Mucosa of descending colon (tissue), 3 donors: ENCODE measurements at regions not wholly inside any gene's neighbourhood (a gene's known extent, or its start where the extent isn't known, plus 50 kb on each side); places are given as distances from the start of the nearest gene placed in this dataset.

Experiments used
- ATAC-seq: fragments of 200-7000 bp; cut with Tn5 transposase; one replicate; pipeline ENCODE4 v1.9.1; 2020; ENCODE audit warnings: mild to moderate bottlenecking, moderate library complexity
- DNase-seq, 3 donors: peaks; one replicate each; pipeline ENCODE4 v3.0.0-alpha.2; 2020
- H3K36me3 ChIP-seq: fragments of 200-600 bp; one replicate; pipeline ENCODE4 v1.8.0; 2021; ENCODE audit warnings: low read depth, mild to moderate bottlenecking
- H3K4me1 ChIP-seq: fragments of 200-600 bp; one replicate; pipeline ENCODE4 v1.8.0; 2021; ENCODE audit warnings: low read depth, mild to moderate bottlenecking
- H3K4me3 ChIP-seq: fragments of 200-600 bp; one replicate; pipeline ENCODE4 v1.8.0; 2021; ENCODE audit warnings: mild to moderate bottlenecking
- H3K9me3 ChIP-seq: fragments of 200-600 bp; one replicate; pipeline ENCODE4 v1.8.0; 2021; ENCODE audit warnings: mild to moderate bottlenecking
- CTCF ChIP-seq: fragments of 200-600 bp; IDR thresholded peaks from one replicate; pipeline ENCODE4 v1.8.0; 2022; ENCODE audit warnings: antibody characterized with exemption, mild to moderate bottlenecking
- intact Hi-C, 2 donors: fragments of 100-400 bp; cut with DNase I in 1 of 2; cut with micrococcal nuclease in 1 of 2; formaldehyde crosslinking; loops; one replicate each; pipeline versions ENCODE4 v1.11.0 to v1.11.1; 2022; cut with DNase I, micrococcal nuclease
- donor health status: DM: no; HTN: no; CAD: no; lungs with moderate emphysema.
- donor health status: DM: no; HTN: no; CAD: no.
- donor health status: DM: no; HTN: yes; CAD: no.

DNA sequence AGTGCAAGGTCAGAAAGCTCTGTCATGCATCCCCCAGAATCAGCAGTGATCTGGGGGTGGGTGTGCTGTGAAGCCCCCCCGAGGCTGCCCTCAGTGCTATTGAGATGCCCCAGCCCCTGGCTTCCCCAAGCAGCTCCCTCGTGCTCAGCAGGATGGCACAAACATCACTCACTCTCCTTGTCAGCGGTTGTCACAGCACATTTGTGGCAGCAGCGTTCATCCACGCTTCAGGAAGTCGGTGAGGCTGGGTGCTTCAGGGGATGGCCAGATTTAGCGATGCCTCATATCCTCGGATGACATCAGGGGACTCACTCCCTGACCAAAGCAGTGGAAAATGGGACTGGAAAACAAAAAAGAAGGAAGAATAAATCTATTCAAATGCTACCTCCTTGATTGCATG lies 54.4 kb upstream of the SLC6A11 start:
- DNase-seq (no peak), ATAC-seq (no peak)
- H3K36me3 ChIP-seq, result no peaks in the 10 kb centered on the region
- H3K4me3 ChIP-seq, result no peak overlapping the region
- H3K4me1 ChIP-seq, result no peaks in the 10 kb centered on the region
- TF ChIP-seq CTCF, result no peak
- intact Hi-C loops, result no loop called here
- H3K9me3 ChIP-seq, result no peaks in the 10 kb centered on the region

GRCh38 chr3:10762116-10762515 lies 53.9 kb upstream of the SLC6A11 start:
- no peaks in the 10 kb centered on the region for H3K9me3 ChIP-seq
- intact Hi-C loops, result no loop called here
- no peak overlapping the region for H3K4me3 ChIP-seq
- no peak for ATAC-seq
- TF ChIP-seq CTCF, result no peak
- H3K36me3 ChIP-seq, result no peaks in the 10 kb centered on the region
- no peaks in the 10 kb centered on the region for H3K4me1 ChIP-seq
- no peak for DNase-seq

DNA sequence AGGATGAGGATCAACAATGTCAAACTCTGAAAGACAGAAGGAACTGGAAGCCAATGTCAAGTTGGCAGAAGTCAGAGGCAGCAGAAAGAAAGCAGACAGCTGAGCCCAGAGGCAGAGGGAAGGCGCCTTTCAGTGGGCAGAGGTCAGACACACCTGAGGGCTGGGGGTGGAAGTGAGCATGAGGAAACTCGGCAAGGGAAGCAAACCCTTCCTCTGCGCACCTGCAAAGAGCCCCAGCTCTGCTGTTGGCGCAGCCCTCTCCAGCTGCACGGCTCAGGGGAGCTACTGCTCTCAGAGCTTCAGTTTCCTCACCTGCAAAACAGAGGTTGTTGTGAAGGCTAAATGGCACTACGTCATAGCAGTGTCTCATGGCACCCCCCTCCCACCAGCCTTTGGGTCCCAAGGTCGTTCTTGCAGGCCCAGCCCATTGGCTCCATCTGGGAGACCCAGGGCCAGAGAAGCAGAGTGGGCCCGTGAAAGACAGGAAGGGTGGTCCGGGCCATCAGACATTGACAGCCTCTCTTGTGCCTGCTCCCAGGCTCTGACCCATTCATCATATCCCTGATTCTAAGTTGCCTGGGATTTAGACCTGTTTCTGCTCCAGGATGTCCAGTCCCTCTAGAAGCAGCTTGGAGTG lies 53.3 kb upstream of the SLC6A11 start:
- DNase-seq (no peak), ATAC-seq (no peak)
- no peak for TF ChIP-seq CTCF
- no peak overlapping the region for H3K4me3 ChIP-seq
- intact Hi-C loops, result no loop called here
- H3K4me1 ChIP-seq, result no peaks in the 10 kb centered on the region
- H3K36me3 ChIP-seq, result no peaks in the 10 kb centered on the region
- no peaks in the 10 kb centered on the region for H3K9me3 ChIP-seq

- intact Hi-C loops, result no loop called here
- H3K9me3 ChIP-seq, result no peaks in the 10 kb centered on the region
- H3K4me1 ChIP-seq, result no peaks in the 10 kb centered on the region
- ATAC-seq, result no peak
- DNase-seq, result no peak
- H3K4me3 ChIP-seq, result no peak overlapping the region
- no peak for TF ChIP-seq CTCF
- H3K36me3 ChIP-seq, result no peaks in the 10 kb centered on the region
These were observed 52.8 kb upstream of the SLC6A11 start for GRCh38 chr3:10763248-10763620.

DNA sequence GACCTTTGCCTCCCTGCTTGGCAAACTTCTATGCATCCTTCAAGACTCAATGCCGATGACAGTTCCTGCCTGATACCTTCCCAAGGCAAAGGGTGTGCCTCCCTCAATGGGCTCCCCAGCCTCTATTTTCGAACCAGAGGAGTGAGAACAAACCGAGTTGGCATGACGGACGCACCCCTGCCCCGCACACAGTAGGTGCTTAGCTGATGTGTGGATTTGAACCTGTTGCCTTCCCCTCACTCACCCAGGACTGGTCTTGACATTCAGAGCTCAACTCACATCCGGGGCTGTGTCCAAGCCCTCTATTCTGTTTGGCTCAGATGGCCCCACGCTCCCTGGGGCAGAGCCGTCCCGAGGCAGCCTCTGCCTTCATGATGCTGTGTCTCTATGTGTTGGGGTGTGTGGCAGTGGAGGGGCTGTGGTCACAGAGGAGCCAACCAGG lies 52.2 kb upstream of the SLC6A11 start:
- Histone ChIP-seq H3K36me3 (no peaks in the 10 kb centered on the region), H3K9me3 (no peaks in the 10 kb centered on the region), H3K4me1 (no peaks in the 10 kb centered on the region), H3K4me3 (no peak overlapping the region)
- DNase-seq (no peak), ATAC-seq (no peak)
- intact Hi-C loops, result no loop called here
- TF ChIP-seq CTCF, result no peak
